H9 (cell line): ENCODE measurements at regions not wholly inside any gene's neighbourhood (a gene's known extent, or its start where the extent isn't known, plus 50 kb on each side); places are given as distances from the start of the nearest gene placed in this dataset.

Experiments used
- DNase-seq: peaks from one replicate; pipeline ENCODE4 v3.0.0-alpha.2; 2017
- H2AFZ ChIP-seq: one replicate; pipeline ENCODE4 v1.6.1; 2013; ENCODE audit warnings: mild to moderate bottlenecking, low read length, control low read depth, moderate library complexity
- H2AK5ac ChIP-seq: 2 replicates; pipeline ENCODE4 v1.6.1; 2013; ENCODE audit warnings: low read length, control low read depth, mixed read lengths; ENCODE audit not compliant: insufficient read length
- H2BK120ac ChIP-seq: one replicate; pipeline ENCODE4 v1.6.1; 2013; ENCODE audit warnings: low read depth, mild to moderate bottlenecking, low read length, control low read depth, inconsistent platforms; ENCODE audit not compliant: poor library complexity, severe bottlenecking
- H2BK12ac ChIP-seq: 2 replicates; pipeline ENCODE4 v1.6.1; 2013; ENCODE audit warnings: low read length, control low read depth, mixed read lengths, low read depth; ENCODE audit not compliant: insufficient read length
- H2BK15ac ChIP-seq: 2 replicates; pipeline ENCODE4 v1.6.1; 2013; ENCODE audit warnings: low read depth, low read length, control low read depth
- H2BK20ac ChIP-seq: one replicate; pipeline ENCODE4 v1.6.1; 2013; ENCODE audit warnings: low read depth, mild to moderate bottlenecking, low read length, control low read depth, inconsistent platforms; ENCODE audit not compliant: poor library complexity, severe bottlenecking
- H2BK5ac ChIP-seq: 2 replicates; pipeline ENCODE4 v1.6.1; 2013; ENCODE audit warnings: low read length, control low read depth, mixed read lengths; ENCODE audit not compliant: insufficient read length
- H3K14ac ChIP-seq: 2 replicates; pipeline ENCODE4 v1.6.1; 2013; ENCODE audit warnings: low read length, control low read depth; ENCODE audit not compliant: insufficient read depth
- H3K18ac ChIP-seq: 2 replicates; pipeline ENCODE4 v1.6.1; 2013; ENCODE audit warnings: low read depth, mild to moderate bottlenecking, mixed read lengths, low read length, control low read depth; ENCODE audit not compliant: insufficient read length
- H3K23ac ChIP-seq: 2 replicates; pipeline ENCODE4 v1.6.1; 2013; ENCODE audit warnings: low read length, control low read depth, mixed read lengths, low read depth; ENCODE audit not compliant: insufficient read length
- H3K23me2 ChIP-seq: 2 replicates; pipeline ENCODE4 v1.6.1; 2013; ENCODE audit warnings: low read depth, mild to moderate bottlenecking, mixed read lengths, low read length, control low read depth; ENCODE audit not compliant: insufficient read length, poor library complexity, severe bottlenecking
- H3K27ac ChIP-seq: 2 replicates; pipeline ENCODE4 v1.5.1; 2013; ENCODE audit warnings: low read length, control low read depth, mixed read lengths, low read depth; ENCODE audit not compliant: insufficient read length
- H3K27me3 ChIP-seq: 2 replicates; pipeline ENCODE4 v1.6.1; 2013; ENCODE audit warnings: low read length, control low read depth, inconsistent platforms; ENCODE audit not compliant: insufficient read depth
- H3K4ac ChIP-seq: 2 replicates; pipeline ENCODE4 v1.6.1; 2013; ENCODE audit warnings: low read depth, mild to moderate bottlenecking, control low read depth, inconsistent platforms, low read length, moderate library complexity
- H3K4me1 ChIP-seq: 2 replicates; pipeline ENCODE4 v1.6.1; 2013; ENCODE audit warnings: low read length, control low read depth, inconsistent platforms; ENCODE audit not compliant: insufficient read depth
- H3K4me2 ChIP-seq: 2 replicates; pipeline ENCODE4 v1.6.1; 2013; ENCODE audit warnings: low read length, control low read depth, mixed read lengths; ENCODE audit not compliant: insufficient read length, insufficient read depth
- H3K56ac ChIP-seq: 2 replicates; pipeline ENCODE4 v1.6.1; 2013; ENCODE audit warnings: low read depth, mild to moderate bottlenecking, mixed read lengths, low read length, control low read depth; ENCODE audit not compliant: insufficient read length
- H3K79me1 ChIP-seq: 2 replicates; pipeline ENCODE4 v1.6.1; 2013; ENCODE audit warnings: low read depth, mild to moderate bottlenecking, moderate library complexity, low read length, control low read depth, inconsistent platforms; ENCODE audit not compliant: insufficient read depth, poor library complexity, severe bottlenecking
- H3K79me2 ChIP-seq: 2 replicates; pipeline ENCODE4 v1.6.1; 2013; ENCODE audit warnings: low read length, control low read depth, inconsistent platforms; ENCODE audit not compliant: insufficient read depth
- H3K9ac ChIP-seq: 2 replicates; pipeline ENCODE4 v1.6.1; 2013; ENCODE audit warnings: low read length, control low read depth, mixed read lengths; ENCODE audit not compliant: insufficient read length; ENCODE audit errors: extremely low read depth
- H3K9me3 ChIP-seq: one replicate; pipeline ENCODE4 v1.6.1; 2013; ENCODE audit warnings: low read depth, low read length, inconsistent platforms; ENCODE audit not compliant: control insufficient read depth
- H3T11ph ChIP-seq: one replicate; pipeline ENCODE4 v1.6.1; 2013; ENCODE audit warnings: mild to moderate bottlenecking, low read length, control low read depth, inconsistent platforms
- H4K20me1 ChIP-seq: one replicate; pipeline ENCODE4 v1.6.1; 2013; ENCODE audit not compliant: control insufficient read depth, insufficient read length, insufficient read depth
- H4K5ac ChIP-seq: 2 replicates; pipeline ENCODE4 v1.6.1; 2013; ENCODE audit warnings: low read depth, mild to moderate bottlenecking, mixed read lengths, low read length, control low read depth; ENCODE audit not compliant: insufficient read length
- H4K8ac ChIP-seq: replicated peaks from 2 replicates; pipeline ENCODE4 v1.6.1; 2013; ENCODE audit warnings: low read length, control low read depth, mixed read lengths, low read depth; ENCODE audit not compliant: insufficient read length
- H4K91ac ChIP-seq: 2 replicates; pipeline ENCODE4 v1.6.1; 2013; ENCODE audit warnings: low read depth, mild to moderate bottlenecking, moderate library complexity, mixed read lengths, low read length, control low read depth; ENCODE audit not compliant: insufficient read length
- H3K27ac Mint-ChIP-seq, 3 experiments: 2 replicates in 2 of 3; 3 replicates in 1 of 3; pipeline ENCODE4 v1.8.0; 2020 to 2021; ENCODE audit warnings: mixed read lengths in 3 of 3, mild to moderate bottlenecking in 1 of 3, moderate library complexity in 1 of 3
- H3K27me3 Mint-ChIP-seq: 2 replicates; pipeline ENCODE4 v1.8.0; 2021; ENCODE audit warnings: low read depth, mild to moderate bottlenecking, moderate library complexity, mixed read lengths
- H3K36me3 Mint-ChIP-seq, 3 experiments: 2 replicates in 2 of 3; 3 replicates in 1 of 3; pipeline ENCODE4 v1.8.0; 2020 to 2021; ENCODE audit warnings: low read depth in 3 of 3, mixed read lengths in 3 of 3; ENCODE audit not compliant: insufficient read depth in 1 of 3
- H3K4me1 Mint-ChIP-seq, 2 experiments: 2 replicates each; pipeline ENCODE4 v1.8.0; 2020; ENCODE audit warnings: mixed read lengths in 2 of 2
- H3K4me3 Mint-ChIP-seq, 2 experiments: 2 replicates in 1 of 2; 3 replicates in 1 of 2; pipeline ENCODE4 v1.8.0; 2020 to 2021; ENCODE audit warnings: mild to moderate bottlenecking in 2 of 2, mixed read lengths in 2 of 2, moderate library complexity in 1 of 2
- H3K9me3 Mint-ChIP-seq, 2 experiments: 2 replicates in 1 of 2; 3 replicates in 1 of 2; pipeline ENCODE4 v1.8.0; 2020; ENCODE audit warnings: mild to moderate bottlenecking in 2 of 2, mixed read lengths in 2 of 2, moderate library complexity in 1 of 2
- WGBS: extraction: QIAGEN DNeasy Blood & Tissue Kit; methylation state at CpG from one replicate; pipeline ENCODE4 v1.1.7; 2013; ENCODE audit warnings: missing lambda C conversion rate, low lambda C conversion rate, mixed read lengths; ENCODE audit not compliant: insufficient read length; ENCODE audit errors: extremely low coverage; 5-methylcytosine and 5-hydroxymethylcytosine counted together
- TF ChIP-seq, protein P1 (sequence below): fragments of 200-600 bp; sonication (generic); conservative IDR thresholded peaks from 3 replicates; pipeline ENCODE4 v1.8.0; 2021; ENCODE audit warnings: antibody characterized with exemption, mild to moderate bottlenecking

DNA sequence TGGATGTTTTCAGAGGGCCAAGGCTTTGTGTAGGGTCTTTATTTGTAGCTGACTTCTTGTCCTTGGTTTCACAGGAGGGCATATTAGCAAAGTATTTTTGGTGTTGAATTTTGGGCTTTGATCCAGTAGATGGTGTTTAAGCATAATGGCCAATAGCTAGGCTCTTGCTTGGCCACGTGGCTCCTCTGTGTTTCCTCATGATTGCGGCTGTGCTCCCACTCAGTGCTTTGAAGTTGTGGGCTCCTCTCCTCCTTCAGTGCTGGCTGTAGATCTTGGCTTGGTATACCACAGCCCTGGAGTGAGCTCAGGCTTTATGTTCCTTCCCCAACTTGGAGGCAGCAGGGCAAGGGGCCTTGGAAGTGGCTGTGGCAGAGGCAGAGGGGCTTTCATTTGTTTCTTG, 107.2 kb upstream of the CENPE start:
- no peak overlapping the region for H3K27ac ChIP-seq
- H3K9me3 ChIP-seq, result no peaks in the 10 kb centered on the region
- TF ChIP-seq, protein P1, sequence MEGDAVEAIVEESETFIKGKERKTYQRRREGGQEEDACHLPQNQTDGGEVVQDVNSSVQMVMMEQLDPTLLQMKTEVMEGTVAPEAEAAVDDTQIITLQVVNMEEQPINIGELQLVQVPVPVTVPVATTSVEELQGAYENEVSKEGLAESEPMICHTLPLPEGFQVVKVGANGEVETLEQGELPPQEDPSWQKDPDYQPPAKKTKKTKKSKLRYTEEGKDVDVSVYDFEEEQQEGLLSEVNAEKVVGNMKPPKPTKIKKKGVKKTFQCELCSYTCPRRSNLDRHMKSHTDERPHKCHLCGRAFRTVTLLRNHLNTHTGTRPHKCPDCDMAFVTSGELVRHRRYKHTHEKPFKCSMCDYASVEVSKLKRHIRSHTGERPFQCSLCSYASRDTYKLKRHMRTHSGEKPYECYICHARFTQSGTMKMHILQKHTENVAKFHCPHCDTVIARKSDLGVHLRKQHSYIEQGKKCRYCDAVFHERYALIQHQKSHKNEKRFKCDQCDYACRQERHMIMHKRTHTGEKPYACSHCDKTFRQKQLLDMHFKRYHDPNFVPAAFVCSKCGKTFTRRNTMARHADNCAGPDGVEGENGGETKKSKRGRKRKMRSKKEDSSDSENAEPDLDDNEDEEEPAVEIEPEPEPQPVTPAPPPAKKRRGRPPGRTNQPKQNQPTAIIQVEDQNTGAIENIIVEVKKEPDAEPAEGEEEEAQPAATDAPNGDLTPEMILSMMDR, result no peak
- H2BK120ac ChIP-seq, result no peak overlapping the region
- Mint-ChIP-seq H3K4me3 (no peak overlapping the region), H3K27ac (no peak overlapping the region; a peak in 1 of 7 replicates), H3K36me3 (no peaks in the 10 kb centered on the region; a peak in 4 of 7 replicates), H3K9me3 (peaks cover 0 to 3% of the 10 kb centered on the region in 2 experiments; a peak in 2 of 5 replicates), H3K4me1 (peaks cover 28 to 39% of the 10 kb centered on the region in 2 experiments), H3K27me3 (no peaks in the 10 kb centered on the region)
- no peaks in the 10 kb centered on the region for H3K79me1 ChIP-seq
- no peak overlapping the region for H4K5ac ChIP-seq
- no peak overlapping the region for H3K4ac ChIP-seq
- no peak overlapping the region for H3T11ph ChIP-seq
- no peak for DNase-seq
- H2BK20ac ChIP-seq, result no peak overlapping the region
- no peak overlapping the region for H2AFZ ChIP-seq
- H2BK12ac ChIP-seq, result no peak overlapping the region
- H4K91ac ChIP-seq, result no peak overlapping the region
- no peak overlapping the region for H2BK5ac ChIP-seq
- WGBS, result no CpG with 5 or more reads among the region's 2 CpGs
- peaks cover 3% of the 10 kb centered on the region; the same call in 1 of the 2 replicates for H3K4me1 ChIP-seq
- H3K23me2 ChIP-seq, result no peaks in the 10 kb centered on the region
- H3K56ac ChIP-seq, result no peak overlapping the region
- H2BK15ac ChIP-seq, result no peak overlapping the region
- no peaks in the 10 kb centered on the region for H4K20me1 ChIP-seq
- H3K23ac ChIP-seq, result no peak overlapping the region
- no peak overlapping the region for H3K9ac ChIP-seq
- H3K4me2 ChIP-seq, result no peak overlapping the region
- no peak overlapping the region for H4K8ac ChIP-seq
- H3K18ac ChIP-seq, result no peak overlapping the region
- H2AK5ac ChIP-seq, result no peak overlapping the region
- H3K27me3 ChIP-seq, result no peaks in the 10 kb centered on the region
- peaks cover 2% of the 10 kb centered on the region; the same call in 1 of the 2 replicates for H3K79me2 ChIP-seq
- no peak overlapping the region for H3K14ac ChIP-seq
